MM.1S (cell line): ENCODE measurements at regions not wholly inside any gene's neighbourhood (a gene's known extent, or its start where the extent isn't known, plus 50 kb on each side); places are given as distances from the start of the nearest gene placed in this dataset.

ENCODE experiments used
- CTCF ChIP-seq: fragments of 300-600 bp; sonication (generic); IDR thresholded peaks from 2 replicates; pipeline ENCODE4 v1.5.1; 2016; ENCODE audit warnings: antibody characterized with exemption, low read length, mixed read lengths
- EZH2 ChIP-seq: fragments of 300-600 bp; sonication (generic); optimal IDR thresholded peaks from 2 replicates; pipeline ENCODE3; 2017; ENCODE audit warnings: low read depth, mild to moderate bottlenecking, antibody characterized with exemption, low read length, mixed read lengths
- EZH2phosphoT487 ChIP-seq: fragments of 300-600 bp; sonication (generic); IDR thresholded peaks from 2 replicates; pipeline ENCODE4 v1.6.1; 2018; ENCODE audit warnings: antibody characterized with exemption, low read length

- no peak for TF ChIP-seq CTCF
- no peak for TF ChIP-seq EZH2phosphoT487
- no peak for TF ChIP-seq EZH2
Observed at GRCh38 chr5:112669328-112669963, 68.2 kb upstream of the APC start.
